ENCODE measurements at regions not wholly inside any gene's neighbourhood (a gene's known extent, or its start where the extent isn't known, plus 50 kb on each side); places are given as distances from the start of the nearest gene placed in this dataset.

- TF ChIP-seq POLR2AphosphoS5 (IDR thresholded peaks at IDR 0.05), result no peak
- no peak for TF ChIP-seq POLR2A (IDR thresholded peaks at IDR 0.05)
Observed at GRCh38 chr1:50335036-50335435, 88.2 kb downstream of the DMRTA2 start.
